ENCODE measurements at regions not wholly inside any gene's neighbourhood (a gene's known extent, or its start where the extent isn't known, plus 50 kb on each side); places are given as distances from the start of the nearest gene placed in this dataset.

DNA sequence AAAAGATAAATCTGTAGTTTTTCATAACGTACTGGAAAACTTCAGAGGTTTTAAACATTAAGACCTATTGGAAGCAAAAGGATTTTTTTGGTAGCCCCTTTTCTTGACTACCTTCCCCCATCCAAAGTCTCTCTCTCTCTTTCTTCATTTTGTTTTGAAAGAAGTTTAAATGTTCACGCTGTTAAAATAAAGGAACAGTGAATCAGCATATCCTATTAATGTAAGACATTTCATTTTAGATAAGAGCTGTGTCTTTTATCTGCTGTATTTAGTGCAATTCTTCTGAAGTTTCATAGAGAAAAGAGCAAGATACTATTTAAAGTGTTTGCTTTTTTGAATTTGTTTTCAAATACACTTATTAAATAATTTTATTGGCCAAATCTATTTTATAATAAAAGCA is 205.5 kb upstream of the POU3F3 start:
- TF ChIP-seq FOXM1 (IDR thresholded peaks at IDR 0.05; ENCODE audit: borderline replicate concordance) (no peak), ZNF384 (IDR thresholded peaks at IDR 0.05) (no peak), SP1 (IDR thresholded peaks at IDR 0.05) (no peak), SUZ12 (IDR thresholded peaks at IDR 0.05) (no peak), LEF1 (IDR thresholded peaks at IDR 0.05; ENCODE audit: borderline replicate concordance) (no peak), HDGF (IDR thresholded peaks at IDR 0.05; ENCODE audit: borderline replicate concordance) (no peak), FOXA1 (IDR thresholded peaks at IDR 0.05) (no peak), TARDBP (IDR thresholded peaks at IDR 0.05) (no peak)
